Smooth muscle cell of the brain vasculature (primary cell): ENCODE measurements at regions not wholly inside any gene's neighbourhood (a gene's known extent, or its start where the extent isn't known, plus 50 kb on each side); places are given as distances from the start of the nearest gene placed in this dataset.

Experiments
- DNase-seq: peaks from one replicate; pipeline ENCODE4 v3.0.0-alpha.2; 2012; ENCODE audit warnings: low read depth, low spot score

DNA sequence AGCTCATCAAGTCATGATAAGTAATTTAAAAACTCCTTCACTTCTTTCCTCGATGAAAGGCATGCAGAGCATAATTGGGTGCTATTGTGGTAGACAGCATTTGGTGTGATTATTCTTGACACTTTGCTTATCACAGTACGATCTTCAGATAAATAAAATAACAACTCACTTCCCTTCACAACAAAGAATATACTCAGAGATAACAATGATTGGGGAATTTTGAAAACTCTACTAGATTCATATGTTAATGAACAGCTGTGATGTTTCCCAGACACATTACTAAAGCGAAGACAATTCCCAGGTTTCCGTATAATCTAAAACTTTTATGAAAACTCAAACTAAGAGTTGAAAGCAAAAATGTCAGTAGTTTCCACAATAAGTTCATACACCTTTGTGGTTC, 670.6 kb upstream of the EPHA7 start:
- DNase-seq, result no peak

DNA sequence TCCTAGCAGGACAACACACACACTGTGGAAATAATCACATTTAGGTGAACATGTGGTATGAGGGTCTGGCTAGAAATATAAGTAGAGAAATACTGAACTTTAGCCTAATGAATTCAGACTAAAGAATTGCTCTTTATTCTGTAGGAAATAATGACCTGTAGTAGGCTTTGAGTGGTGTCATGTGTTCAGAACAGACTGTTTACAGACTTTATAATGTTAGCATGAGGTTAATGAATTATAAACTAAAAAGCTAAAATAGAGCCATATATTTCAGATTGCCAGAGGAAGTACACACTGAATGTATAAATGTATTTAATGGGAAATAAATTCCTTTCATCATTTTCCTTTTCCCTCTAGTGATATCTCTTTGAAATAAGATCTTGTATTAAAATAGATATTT, 669.5 kb upstream of the EPHA7 start:
- DNase-seq, result no peak

DNA sequence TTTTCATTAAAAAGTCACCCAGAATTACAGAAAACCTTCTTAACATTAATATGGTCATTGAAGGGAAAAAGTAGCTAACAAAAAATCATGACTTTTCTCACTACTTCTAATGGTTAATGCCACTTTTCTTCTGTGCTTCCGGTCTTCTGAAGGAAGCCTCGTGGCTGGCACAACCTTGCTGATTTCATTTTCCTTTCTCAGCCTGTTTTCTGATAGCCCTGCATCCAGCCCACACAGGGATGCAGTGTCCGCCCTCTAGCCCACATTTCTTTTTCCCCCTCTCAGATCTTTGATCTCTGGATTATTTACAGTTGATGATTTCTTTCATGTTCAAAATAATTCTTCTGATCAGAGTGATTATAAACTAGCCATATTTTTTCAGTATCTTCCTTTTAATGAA, 655.4 kb upstream of the EPHA7 start:
- DNase-seq, result no peak

DNA sequence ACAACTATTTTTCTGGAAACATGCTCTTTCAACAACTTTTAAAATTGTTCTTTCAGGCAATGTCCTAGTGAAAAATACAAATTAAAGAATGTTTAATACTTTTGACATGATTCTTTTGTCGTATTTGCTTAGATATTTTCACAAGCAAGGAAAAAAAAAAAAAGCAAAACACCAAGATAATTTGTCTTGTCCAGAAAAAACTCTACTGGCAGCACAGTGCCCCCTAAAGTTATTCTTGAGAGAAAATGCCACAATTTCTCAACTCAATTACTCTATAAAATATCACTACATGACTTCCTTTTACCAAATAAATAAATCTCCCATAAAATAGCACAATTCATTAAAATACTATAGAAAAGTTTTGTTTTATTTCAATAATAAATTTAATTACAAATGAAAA, 652.5 kb upstream of the EPHA7 start:
- no peak for DNase-seq

DNA sequence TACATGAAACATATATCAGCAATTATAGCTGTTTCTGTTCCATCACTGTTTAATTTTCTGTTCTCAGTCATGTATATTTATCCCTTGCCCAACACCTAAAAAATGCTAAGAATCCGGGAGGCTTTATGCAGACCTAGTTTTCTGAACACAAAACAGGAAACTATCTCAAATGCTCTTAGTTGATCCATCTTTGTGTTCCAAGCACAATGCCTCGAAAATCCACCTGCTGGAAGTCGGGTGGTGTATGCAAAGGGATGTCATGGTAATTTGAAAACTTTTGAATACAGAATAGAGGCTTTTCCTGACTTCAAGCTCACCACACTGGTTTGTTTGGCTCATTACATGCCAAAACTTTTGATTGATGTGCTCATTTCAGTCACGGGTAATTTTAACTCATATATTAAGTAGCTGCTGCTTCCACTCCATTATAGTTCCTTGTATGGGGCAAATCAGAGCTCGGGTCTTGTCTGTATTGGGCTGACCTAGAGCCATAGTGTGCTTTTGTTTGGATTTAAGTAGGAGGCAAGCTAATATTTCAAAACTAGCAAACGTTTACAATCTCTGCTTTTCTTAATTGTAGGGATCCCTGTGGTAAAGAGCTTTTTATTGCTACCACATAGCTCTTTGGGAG, 646.5 kb upstream of the EPHA7 start:
- DNase-seq, result no peak

DNA sequence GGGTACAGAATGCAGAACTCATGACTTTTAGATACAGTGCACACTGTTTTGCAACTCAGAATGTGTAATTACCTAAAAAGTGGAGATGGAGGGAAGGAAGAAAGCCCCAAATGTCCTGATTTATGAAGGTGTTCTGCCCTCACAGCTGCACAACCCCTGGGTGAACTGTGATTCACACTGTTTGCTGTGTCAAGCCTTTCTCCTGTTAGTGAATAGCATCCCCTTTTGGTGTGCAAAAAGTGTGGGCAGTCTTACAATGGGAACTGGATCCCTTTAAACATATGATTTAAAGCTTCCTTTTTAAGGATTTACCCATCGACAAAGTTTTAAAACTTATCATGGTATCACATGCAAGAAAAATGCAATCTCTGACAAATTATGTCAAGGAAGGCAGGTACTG, 633.4 kb upstream of the EPHA7 start:
- DNase-seq, result peak; percentile 56

DNA sequence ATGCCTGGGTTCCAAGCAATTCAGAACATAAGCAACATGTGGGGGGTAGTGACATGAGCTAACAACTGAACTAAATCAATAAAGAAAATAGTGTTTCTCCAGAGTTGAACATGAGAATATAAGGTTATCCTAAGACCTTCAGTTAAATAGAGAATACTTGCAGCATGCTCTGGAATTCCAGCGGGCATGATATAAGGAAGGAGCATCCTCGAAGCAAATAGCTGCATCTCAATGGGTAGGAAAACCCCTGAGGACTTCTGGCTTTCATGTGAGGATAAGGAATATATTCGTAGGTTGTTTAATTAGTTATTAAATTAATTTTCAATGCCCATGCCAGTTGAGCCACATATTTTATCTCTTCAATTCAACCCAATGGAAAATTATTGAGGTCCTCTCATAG, 631.2 kb upstream of the EPHA7 start:
- no peak for DNase-seq

DNA sequence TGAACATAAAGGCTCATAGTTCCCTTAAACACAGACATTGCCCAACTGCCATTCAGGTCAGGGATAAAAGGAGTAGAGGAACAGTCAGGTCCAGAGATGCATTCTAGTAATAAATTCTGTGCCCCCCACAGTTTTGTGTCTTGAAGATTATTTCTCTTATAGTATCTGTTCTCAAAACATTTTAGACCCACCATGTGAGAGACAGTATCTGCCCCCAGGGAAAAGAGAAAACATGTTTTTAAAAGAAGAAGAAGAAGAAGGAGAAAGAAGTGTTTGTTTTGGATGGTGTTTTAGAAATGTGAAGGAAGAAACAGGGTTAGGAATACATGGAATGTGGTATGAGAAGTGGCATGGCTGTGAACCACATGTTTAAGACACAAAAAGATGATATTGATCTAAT, 629.6 kb upstream of the EPHA7 start:
- peak; percentile 79 for DNase-seq

DNA sequence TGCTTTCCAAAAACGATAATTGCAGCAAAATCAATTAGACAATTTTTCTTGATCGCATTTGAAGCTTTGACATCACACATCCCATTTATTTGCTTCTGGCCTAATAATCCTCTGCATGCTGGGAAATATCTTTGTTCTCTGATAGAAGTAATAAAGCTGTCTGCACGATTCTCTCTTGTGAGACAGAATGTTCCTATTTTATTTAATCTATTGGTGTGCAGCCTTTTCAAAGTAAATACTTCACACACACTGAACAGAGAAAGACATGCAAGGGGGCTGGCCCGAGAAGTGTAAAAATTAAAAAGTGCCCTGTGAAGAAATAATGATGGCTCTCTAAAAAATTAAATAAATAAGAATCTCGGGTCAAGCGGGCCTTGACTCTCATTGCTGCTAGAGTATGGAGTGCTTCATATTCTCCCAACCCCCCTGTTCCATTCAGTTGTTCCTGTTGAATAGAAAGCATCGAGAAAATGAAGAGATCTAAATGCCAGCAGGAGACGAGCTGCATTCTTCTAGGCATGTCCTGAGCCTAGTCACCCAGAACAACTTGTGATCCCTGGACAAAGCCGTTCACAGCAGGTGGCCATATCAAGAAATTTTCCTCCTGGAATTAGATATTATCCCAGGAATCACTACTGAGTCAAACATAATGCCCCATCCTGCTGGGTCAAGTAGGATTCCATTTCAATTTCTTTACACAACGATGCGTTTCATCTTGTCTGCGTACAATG, 625.9 kb upstream of the EPHA7 start:
- DNase-seq, result no peak

DNA sequence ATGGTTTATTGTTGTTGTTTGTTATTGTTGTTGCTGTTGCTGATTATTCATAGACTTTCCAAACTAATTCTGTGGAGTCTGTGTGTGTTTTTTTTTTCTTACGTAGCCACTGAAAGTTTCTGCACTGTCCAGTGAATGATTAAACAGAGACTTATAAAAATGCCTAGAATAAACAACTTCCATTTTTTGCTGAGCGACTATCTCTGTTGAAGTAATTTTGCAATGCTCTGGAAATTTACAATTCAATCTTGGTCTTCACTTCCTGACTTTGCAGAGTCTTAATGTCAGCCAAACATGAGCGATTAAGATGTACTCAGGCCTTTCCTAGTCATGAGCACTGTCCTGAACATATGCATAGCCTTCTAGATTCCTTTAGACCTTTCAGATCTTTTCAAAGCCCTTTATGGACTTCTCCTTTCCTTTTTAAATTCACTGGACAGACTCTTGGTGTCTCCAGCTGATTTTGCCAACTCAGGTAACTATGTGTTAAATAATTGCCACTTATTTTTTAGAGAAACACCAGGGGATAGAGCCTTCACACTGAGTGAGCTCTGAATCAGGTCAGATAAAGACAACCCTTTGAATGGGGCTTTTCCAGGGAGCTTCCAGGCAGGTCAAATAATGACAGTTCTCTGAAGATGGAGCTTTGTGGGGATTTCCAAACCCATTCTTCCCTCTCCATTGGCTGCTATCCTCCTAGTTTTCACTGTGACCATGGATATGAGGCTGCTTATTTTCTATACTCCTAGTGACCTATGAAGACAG, 622.8 kb upstream of the EPHA7 start:
- DNase-seq, result no peak

DNA sequence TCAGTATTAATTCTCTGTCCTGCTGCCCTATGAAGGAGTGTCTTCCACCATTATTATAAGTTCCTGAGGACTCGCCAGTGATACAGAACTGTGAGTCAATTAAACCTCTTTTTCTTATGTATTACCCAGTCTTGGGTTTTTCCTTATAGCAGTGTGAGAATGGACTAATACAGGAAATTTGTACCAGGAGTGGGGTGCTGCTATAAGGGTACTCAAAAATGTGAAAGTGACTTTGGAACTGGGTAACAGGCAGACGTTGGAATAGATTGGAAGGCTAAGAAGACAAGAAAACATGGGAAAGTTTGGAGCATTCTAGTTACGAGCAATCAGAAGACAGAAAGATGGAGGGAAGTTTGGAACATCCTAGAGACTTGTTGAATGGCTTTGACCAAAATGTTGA, 616.7 kb upstream of the EPHA7 start:
- no peak for DNase-seq

DNA sequence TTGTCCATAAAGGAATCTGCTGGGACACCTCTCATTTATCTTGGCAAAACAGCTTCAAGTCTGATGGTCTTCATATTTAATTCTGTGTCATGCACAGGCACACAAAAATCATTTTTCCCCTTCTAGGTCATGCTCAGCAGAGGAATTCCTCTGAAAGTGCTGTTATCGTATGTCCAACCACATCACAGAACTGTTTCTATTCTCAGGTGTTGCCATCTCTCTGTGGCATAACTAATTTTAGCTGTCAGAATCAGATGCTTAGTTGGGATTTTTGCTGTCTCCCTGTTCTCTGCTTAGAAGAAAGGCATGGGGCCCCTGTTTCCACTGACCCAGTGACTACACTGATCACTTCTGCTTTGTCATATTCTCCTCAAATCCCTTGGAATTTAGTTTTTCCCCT, 608.0 kb upstream of the EPHA7 start:
- DNase-seq, result no peak

DNA sequence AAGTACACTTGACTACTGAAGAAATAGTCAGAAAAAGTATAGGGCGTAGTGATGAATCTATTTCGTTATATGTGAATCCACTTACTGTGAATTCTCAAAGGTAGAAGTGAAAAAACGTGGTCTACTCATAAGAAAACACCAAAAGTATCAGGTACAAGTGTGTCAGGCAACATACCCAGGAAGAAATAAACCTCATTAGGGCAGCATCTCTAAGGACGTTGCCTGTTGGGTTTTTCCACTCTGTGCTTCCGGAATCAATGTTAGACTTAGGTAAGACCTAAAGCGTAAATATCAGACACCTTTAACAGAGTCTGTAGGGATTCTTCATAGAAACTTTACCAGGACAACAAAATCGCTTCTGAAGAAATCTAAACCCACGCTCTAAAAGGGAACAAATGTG, 607.2 kb upstream of the EPHA7 start:
- DNase-seq, result no peak

DNA sequence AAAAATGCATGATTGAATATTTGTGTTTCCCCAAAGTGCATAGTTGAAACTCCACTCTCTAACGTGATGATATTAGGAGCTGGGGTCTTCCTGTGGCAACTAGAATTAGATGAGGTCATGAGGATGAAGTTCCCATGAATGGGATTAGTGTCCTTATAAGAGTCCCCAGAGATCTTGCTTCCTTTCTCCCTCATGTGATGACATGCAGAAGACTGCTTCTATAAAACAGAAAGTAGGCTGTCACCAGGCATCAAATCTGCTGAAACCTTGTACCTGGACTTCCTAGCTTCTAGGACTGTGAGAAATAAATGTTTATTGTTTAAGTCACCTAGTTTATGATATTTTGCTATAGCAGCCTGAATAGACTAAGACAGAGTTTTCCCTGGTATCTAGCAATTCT, 586.5 kb upstream of the EPHA7 start:
- DNase-seq, result no peak

DNA sequence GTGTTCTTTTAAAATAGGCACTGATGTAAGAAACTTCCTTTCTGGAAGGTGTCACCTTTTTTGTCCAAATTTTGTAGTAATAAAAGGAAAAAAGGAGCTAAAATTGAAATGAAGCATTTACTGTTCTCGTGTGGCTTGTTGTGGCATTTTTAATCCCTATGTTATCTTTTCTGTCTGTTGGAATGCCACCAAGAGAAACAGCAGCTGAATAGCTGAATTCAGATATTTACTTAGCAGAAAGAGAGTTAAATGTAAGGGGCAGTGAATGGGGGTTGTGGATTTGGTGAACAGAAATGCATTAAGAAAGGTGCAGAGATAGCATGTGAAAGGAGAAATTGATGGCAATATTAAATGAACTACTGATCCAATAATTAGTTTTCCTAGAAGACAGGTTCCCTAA, 573.6 kb upstream of the EPHA7 start:
- DNase-seq, result peak; percentile 37

DNA sequence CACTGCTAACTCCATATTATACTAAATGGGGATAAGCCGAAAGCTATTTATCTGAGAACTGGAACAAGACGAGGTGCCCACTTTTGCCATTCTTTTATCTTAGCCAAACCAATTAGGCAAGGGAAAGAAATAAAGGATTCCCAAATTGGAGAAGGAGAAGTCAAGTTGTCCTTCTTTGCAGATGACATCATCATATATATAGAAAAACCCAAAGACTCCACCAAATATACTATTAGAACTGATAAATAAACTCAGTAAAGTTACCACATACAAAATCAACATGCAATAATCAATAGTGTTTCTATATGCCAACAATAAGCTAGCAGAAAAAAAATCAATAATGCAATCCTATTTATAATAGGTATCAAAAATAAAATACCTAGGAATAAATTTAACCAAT, 570.3 kb upstream of the EPHA7 start:
- DNase-seq, result no peak

DNA sequence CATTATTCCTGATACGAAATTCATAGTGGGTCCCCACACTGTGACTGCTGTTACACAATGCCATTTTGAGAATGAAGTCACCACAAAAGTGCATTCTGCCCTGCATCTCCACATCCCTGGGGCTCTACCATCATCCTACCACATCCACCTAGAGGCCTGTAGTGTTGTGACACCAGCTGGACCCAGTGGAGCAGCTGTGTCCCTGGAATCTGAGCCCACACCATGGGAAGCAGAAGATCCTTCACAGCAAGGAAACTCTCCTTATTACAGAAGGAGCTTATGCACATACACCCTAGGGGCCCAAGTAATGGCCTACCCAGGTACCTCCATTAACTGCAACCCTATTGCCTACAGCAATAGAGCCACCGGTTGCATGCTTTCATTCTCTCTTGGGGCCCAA, 566.6 kb upstream of the EPHA7 start:
- DNase-seq, result no peak

DNA sequence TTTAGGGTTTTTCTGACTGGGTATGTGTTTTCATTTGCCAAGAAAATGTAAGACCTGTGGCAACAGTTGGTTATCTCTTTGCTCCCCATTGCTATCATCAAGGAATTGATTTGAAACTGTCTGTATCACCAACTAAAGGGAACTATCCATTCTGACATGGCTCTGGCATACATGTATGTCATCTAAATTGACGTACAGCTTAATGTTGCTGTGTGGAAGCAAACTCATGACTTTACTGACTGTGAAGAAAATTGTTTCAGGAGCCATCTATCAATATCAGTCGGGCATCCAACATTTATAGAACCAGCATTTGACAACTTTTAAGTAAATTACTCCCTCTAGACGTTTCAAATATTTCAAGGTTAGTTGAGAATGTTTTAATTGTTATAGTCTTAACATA, 555.8 kb upstream of the EPHA7 start:
- no peak for DNase-seq

DNA sequence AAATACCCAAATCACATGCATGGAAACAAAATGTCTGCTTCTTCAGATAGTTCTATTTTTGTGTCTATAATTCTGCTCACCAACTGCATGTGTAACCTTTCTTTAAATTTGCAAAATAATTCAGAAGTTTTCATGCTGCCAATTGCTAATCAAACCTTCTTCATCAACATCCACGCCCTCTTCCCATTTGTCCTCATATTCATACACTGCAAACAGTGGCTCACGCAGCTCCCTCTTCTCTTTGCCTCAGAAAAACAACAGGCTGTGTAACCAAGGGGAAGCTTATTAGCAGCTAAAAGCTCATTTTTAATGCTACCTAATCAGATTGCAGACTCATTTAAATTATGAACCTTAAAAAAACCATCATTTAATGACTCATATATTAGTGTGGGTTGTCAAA, 555.0 kb upstream of the EPHA7 start:
- no peak for DNase-seq

DNA sequence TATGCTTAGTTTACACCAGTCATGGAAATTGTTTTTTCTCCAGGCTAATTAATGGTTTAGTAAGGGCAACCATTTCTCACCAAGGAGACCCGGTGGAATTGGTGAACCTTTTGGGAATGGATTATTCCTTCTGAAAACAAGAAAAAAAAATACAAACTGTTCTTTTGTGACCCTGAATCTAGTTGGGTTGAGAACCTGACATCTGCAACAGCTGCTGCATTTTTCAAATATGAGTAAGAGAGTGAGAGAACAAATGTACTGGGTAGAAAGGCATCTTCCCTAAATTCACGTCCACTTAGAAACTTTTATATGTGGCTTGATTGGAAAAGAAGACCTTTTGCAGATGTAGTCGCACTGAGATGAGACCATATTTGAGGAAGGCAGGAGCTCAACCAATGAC, 553.4 kb upstream of the EPHA7 start:
- peak; percentile 43 for DNase-seq

DNA sequence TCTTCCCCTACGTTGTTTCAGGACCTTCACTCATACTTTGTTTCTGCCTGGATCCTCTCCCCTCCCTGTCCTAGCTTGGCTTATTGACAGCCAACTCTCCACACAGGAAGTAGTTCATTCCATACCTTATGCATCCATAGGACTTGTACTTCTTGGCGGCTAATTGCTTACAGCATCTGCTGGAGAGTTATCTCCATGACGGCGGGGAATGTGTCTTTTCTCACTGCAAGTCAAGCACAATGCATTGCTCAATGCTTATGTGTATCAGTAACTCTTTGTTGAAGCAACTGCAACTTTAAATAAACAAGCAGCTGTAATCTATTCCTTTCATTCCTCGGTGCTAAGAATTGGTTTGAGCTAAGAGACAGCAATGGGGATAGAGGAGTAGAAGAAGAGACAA, 551.3 kb upstream of the EPHA7 start:
- DNase-seq, result no peak

DNA sequence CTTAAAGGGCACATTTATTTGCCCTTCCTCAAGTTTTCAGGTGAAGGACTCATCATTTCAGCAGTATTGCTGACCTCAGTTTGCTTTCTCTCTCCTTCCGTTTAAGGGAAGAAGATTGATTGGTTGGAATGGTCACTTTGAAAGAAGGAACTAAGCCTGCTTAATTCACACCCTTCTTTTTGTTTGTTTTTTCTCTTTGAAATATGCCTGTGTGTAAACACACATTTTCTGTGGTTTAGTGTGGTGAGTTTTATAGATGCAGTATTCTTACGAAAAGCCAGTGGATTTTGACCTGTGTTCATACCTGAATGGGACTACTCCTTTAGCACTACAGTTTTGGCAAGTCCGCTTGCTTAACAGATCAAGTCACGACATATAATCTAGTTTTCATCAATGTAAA, 548.8 kb upstream of the EPHA7 start:
- DNase-seq, result no peak

DNA sequence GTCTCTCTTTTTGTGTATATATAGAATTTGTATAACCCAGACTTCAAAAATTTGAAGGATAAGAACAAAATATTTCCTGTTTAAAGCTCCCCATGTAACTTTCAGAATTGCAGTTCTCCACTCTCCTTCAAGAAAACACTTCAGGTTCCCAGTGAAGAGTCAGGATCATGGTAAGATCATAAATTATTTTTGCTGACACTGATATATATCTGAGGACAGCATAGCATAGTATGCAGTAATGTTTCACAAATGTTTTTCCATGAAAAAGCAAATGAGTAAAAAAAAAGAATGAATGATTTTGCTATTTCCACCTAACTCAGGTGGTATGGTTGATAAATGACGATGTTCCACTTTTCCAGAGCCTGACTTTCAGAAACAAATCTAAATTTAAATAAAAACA, 545.6 kb upstream of the EPHA7 start:
- DNase-seq, result no peak
